ENCODE measurements at regions not wholly inside any gene's neighbourhood (a gene's known extent, or its start where the extent isn't known, plus 50 kb on each side); places are given as distances from the start of the nearest gene placed in this dataset.

DNA sequence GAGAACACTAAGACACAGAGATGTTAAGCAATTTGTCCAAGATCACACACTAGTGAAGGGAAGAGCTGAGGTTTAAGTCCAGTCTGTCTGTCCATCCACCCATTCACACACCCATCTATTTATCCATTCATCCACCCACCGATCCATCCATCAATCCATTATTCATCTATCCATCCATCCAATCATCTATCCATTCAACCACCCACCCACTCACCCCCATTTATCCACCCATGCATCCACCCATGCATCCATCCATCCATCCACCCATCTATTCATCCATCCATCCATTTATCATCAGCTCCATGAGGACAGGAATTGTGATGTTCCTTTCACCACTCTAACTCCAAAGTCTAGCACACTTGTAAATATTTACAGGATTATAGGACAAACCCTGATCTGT is 242.3 kb upstream of the PMEPA1 start:
- H3K79me2 ChIP-seq (ENCODE audit: insufficient read depth, low read length), result no peaks in the 10 kb centered on the region
- no peaks in the 10 kb centered on the region for H3K36me3 ChIP-seq (ENCODE audit: insufficient read depth, low read length)
- H3K4me1 ChIP-seq (ENCODE audit: insufficient read depth, low read length, poor library complexity, severe bottlenecking), result no peaks in the 10 kb centered on the region
- H3K9ac ChIP-seq (ENCODE audit: low read depth, low read length, poor library complexity, severe bottlenecking), result no peak overlapping the region
- no peaks in the 10 kb centered on the region for H3F3A ChIP-seq (ENCODE audit: low read depth)
- H3K4me3 ChIP-seq (ENCODE audit: low read length, poor library complexity, severe bottlenecking), result no peak overlapping the region
- H3K4me2 ChIP-seq (ENCODE audit: low read depth, low read length, poor library complexity, severe bottlenecking), result no peak overlapping the region
- TF ChIP-seq EZH2phosphoT487 (IDR thresholded peaks at IDR 0.05; ENCODE audit: borderline replicate concordance), result no peak
- TF ChIP-seq, protein P1, sequence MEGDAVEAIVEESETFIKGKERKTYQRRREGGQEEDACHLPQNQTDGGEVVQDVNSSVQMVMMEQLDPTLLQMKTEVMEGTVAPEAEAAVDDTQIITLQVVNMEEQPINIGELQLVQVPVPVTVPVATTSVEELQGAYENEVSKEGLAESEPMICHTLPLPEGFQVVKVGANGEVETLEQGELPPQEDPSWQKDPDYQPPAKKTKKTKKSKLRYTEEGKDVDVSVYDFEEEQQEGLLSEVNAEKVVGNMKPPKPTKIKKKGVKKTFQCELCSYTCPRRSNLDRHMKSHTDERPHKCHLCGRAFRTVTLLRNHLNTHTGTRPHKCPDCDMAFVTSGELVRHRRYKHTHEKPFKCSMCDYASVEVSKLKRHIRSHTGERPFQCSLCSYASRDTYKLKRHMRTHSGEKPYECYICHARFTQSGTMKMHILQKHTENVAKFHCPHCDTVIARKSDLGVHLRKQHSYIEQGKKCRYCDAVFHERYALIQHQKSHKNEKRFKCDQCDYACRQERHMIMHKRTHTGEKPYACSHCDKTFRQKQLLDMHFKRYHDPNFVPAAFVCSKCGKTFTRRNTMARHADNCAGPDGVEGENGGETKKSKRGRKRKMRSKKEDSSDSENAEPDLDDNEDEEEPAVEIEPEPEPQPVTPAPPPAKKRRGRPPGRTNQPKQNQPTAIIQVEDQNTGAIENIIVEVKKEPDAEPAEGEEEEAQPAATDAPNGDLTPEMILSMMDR (conservative IDR thresholded peaks at IDR 0.05; ENCODE audit: low read length), result no peak
- no peaks in the 10 kb centered on the region for H4K20me1 ChIP-seq (ENCODE audit: insufficient read depth, low read length, poor library complexity, severe bottlenecking)
- H3K27me3 ChIP-seq (ENCODE audit: insufficient read depth, low read length, poor library complexity, severe bottlenecking), result no peaks in the 10 kb centered on the region
- no peaks in the 10 kb centered on the region for H3K9me3 ChIP-seq (ENCODE audit: insufficient read depth, low read depth, low read length)
- H2AFZ ChIP-seq (ENCODE audit: low read length), result no peak overlapping the region
- no peaks in the 10 kb centered on the region for H3K9me2 ChIP-seq (replicated peaks; ENCODE audit: low read depth, low read length)

DNA sequence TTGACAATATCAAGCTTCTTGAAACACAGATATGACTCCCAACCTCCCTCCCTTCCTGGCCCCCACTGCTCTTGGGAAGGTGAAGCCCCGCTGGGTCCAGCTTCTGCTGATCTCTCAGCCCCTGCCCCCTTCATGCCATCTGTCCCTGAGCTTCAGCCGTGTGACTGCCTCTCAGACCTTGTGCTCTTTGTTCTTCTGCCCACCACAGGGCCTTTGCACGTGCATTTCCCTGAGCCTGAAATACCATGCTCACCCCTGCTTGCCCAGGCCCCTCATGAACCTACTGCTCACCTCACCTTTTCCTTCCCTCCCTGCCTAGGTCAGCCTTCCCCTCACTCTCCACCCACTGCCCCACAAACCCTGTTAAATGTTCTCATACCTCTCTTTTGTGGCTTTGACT is 241.7 kb upstream of the PMEPA1 start:
- Histone ChIP-seq H3F3A (ENCODE audit: low read depth) (no peaks in the 10 kb centered on the region), H3K4me1 (ENCODE audit: insufficient read depth, low read length, poor library complexity, severe bottlenecking) (no peaks in the 10 kb centered on the region), H3K9ac (ENCODE audit: low read depth, low read length, poor library complexity, severe bottlenecking) (no peak overlapping the region), H3K9me3 (ENCODE audit: insufficient read depth, low read depth, low read length) (no peaks in the 10 kb centered on the region), H3K27me3 (ENCODE audit: insufficient read depth, low read length, poor library complexity, severe bottlenecking) (no peaks in the 10 kb centered on the region), H3K36me3 (ENCODE audit: insufficient read depth, low read length) (no peaks in the 10 kb centered on the region), H3K4me2 (ENCODE audit: low read depth, low read length, poor library complexity, severe bottlenecking) (no peak overlapping the region), H4K20me1 (ENCODE audit: insufficient read depth, low read length, poor library complexity, severe bottlenecking) (no peaks in the 10 kb centered on the region), H3K79me2 (ENCODE audit: insufficient read depth, low read length) (no peaks in the 10 kb centered on the region), H3K9me2 (replicated peaks; ENCODE audit: low read depth, low read length) (no peaks in the 10 kb centered on the region), H3K4me3 (ENCODE audit: low read length, poor library complexity, severe bottlenecking) (no peak overlapping the region), H2AFZ (ENCODE audit: low read length) (no peak overlapping the region)
- no peak for TF ChIP-seq EZH2phosphoT487 (IDR thresholded peaks at IDR 0.05; ENCODE audit: borderline replicate concordance)
- TF ChIP-seq, protein P1 (conservative IDR thresholded peaks at IDR 0.05; ENCODE audit: low read length), result no peak

DNA sequence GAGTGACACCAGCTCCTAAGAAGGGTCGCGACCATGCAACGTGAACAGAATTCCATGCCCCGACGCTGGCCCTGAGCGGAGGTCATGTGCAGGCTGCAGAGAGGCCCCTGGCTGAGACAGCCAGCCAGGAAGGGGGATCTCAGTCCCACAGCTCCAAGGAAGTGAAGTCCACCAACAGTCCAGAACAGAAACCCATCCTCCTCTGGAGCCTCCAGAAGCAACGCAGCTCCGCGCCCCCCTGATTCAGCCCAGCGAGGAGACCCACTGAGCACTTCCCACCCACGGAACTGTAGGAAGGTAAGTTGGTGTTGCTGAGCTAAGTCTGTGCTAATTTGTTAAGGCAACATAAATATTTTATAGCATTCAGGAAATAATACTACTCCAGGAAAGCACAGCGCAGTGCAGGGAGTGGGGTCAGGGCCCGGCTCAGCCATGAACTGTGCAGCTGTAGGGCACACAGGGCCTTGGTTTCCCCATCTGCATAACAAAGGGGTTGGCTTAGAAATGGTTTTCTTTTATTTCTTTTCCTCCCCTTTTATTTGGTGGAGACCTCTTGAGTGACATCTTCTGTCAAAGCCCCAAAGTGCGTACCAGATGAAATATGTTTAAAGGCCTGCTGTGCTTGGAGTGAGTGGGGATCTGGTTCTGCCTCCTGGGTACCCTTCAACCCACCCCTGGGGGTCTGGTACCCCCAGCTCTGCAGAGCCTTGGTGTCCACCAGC is 241.1 kb upstream of the PMEPA1 start:
- no peaks in the 10 kb centered on the region for H3K9me3 ChIP-seq (ENCODE audit: insufficient read depth, low read depth, low read length)
- H3K4me1 ChIP-seq (ENCODE audit: insufficient read depth, low read length, poor library complexity, severe bottlenecking), result no peaks in the 10 kb centered on the region

More for the DNA sequence above, 241.1 kb upstream of the PMEPA1 start:
- no peak overlapping the region for H3K4me2 ChIP-seq (ENCODE audit: low read depth, low read length, poor library complexity, severe bottlenecking)
- H3K79me2 ChIP-seq (ENCODE audit: insufficient read depth, low read length), result no peaks in the 10 kb centered on the region
- H2AFZ ChIP-seq (ENCODE audit: low read length), result no peak overlapping the region
- no peaks in the 10 kb centered on the region for H3F3A ChIP-seq (ENCODE audit: low read depth)
- no peak overlapping the region for H3K4me3 ChIP-seq (ENCODE audit: low read length, poor library complexity, severe bottlenecking)
- H3K9me2 ChIP-seq (replicated peaks; ENCODE audit: low read depth, low read length), result no peaks in the 10 kb centered on the region
- no peak overlapping the region for H3K9ac ChIP-seq (ENCODE audit: low read depth, low read length, poor library complexity, severe bottlenecking)
- TF ChIP-seq, protein P1 (conservative IDR thresholded peaks at IDR 0.05; ENCODE audit: low read length), result no peak
- TF ChIP-seq EZH2phosphoT487 (IDR thresholded peaks at IDR 0.05; ENCODE audit: borderline replicate concordance), result no peak
- no peaks in the 10 kb centered on the region for H3K36me3 ChIP-seq (ENCODE audit: insufficient read depth, low read length)
- no peaks in the 10 kb centered on the region for H4K20me1 ChIP-seq (ENCODE audit: insufficient read depth, low read length, poor library complexity, severe bottlenecking)
- no peaks in the 10 kb centered on the region for H3K27me3 ChIP-seq (ENCODE audit: insufficient read depth, low read length, poor library complexity, severe bottlenecking)
